Posterior cingulate gyrus (tissue), 11 donors: ENCODE measurements at regions not wholly inside any gene's neighbourhood (a gene's known extent, or its start where the extent isn't known, plus 50 kb on each side); places are given as distances from the start of the nearest gene placed in this dataset.
A peak's percentile ranks its signal among the peaks of the same experiment; 100 is the strongest.

Source experiments
- DNase-seq, 10 donors: peaks; one replicate each; pipeline versions ENCODE4 v3.0.0 to v3.0.0-alpha.2; 2020 to 2021; ENCODE audit warnings: mixed read lengths in 3 of 10
- intact Hi-C: fragments of 100-400 bp; cut with DNase I; formaldehyde crosslinking; loops from one replicate; pipeline ENCODE4 v1.15.1; 2023

GRCh38 chr15:25565470-25566264 lies 126.8 kb upstream of the UBE3A start:
- DNase-seq: no peak
- intact Hi-C loops: no loop called here

GRCh38 chr15:25563596-25563995 lies 124.8 kb upstream of the UBE3A start:
- intact Hi-C loops: no loop called here
- DNase-seq: no peak

- DNase-seq: peak in 6 of 10 donors; percentile 18 to 90 (median 43)
- intact Hi-C loops: no loop called here
These were observed 119.1 kb upstream of the UBE3A start for GRCh38 chr15:25557926-25558325.

- intact Hi-C loops: no loop called here
These were observed 117.3 kb upstream of the UBE3A start for GRCh38 chr15:25556136-25556535.

GRCh38 chr15:25554640-25555039 lies 115.8 kb upstream of the UBE3A start:
- intact Hi-C loops: no loop called here
- no peak for DNase-seq

More at GRCh38 chr15:25556136-25556535, 117.3 kb upstream of the UBE3A start:
- DNase-seq: no peak

GRCh38 chr15:25548600-25548999 lies 109.8 kb upstream of the UBE3A start:
- DNase-seq: no peak
- intact Hi-C loops: no loop called here

- intact Hi-C loops: no loop called here
- DNase-seq: no peak
These were observed 107.1 kb upstream of the UBE3A start for GRCh38 chr15:25545889-25546288.

- peak in 1 of 10 donors; percentile 26 for DNase-seq
- intact Hi-C loops: no loop called here
These were observed 106.2 kb upstream of the UBE3A start for GRCh38 chr15:25545017-25545416.

GRCh38 chr15:25544076-25544475 lies 105.3 kb upstream of the UBE3A start:
- no peak for DNase-seq
- intact Hi-C loops: no loop called here

GRCh38 chr15:25543196-25543595 lies 104.4 kb upstream of the UBE3A start:
- peak in 8 of 10 donors; percentile 26 to 88 (median 66) for DNase-seq
- intact Hi-C loops: no loop called here

- intact Hi-C loops: no loop called here
These were observed 102.4 kb upstream of the UBE3A start for GRCh38 chr15:25541228-25541627.

GRCh38 chr15:25536801-25537611 lies 98.2 kb upstream of the UBE3A start:
- intact Hi-C loops: no loop called here
- DNase-seq: no peak

More at GRCh38 chr15:25541228-25541627, 102.4 kb upstream of the UBE3A start:
- no peak for DNase-seq

- no peak for DNase-seq
- intact Hi-C loops: no loop called here
These were observed 97.0 kb upstream of the UBE3A start for GRCh38 chr15:25535866-25536265.

GRCh38 chr15:25534293-25534692 lies 95.5 kb upstream of the UBE3A start:
- peak in 3 of 10 donors; percentile 33 to 83 (median 65) for DNase-seq
- intact Hi-C loops: no loop called here

- DNase-seq: no peak
- intact Hi-C loops: no loop called here
These were observed 93.7 kb upstream of the UBE3A start for GRCh38 chr15:25532269-25533140.

GRCh38 chr15:25529774-25530173 lies 91.0 kb upstream of the UBE3A start:
- no peak for DNase-seq
- intact Hi-C loops: no loop called here

- no peak for DNase-seq
- intact Hi-C loops: no loop called here
These were observed 88.3 kb upstream of the UBE3A start for GRCh38 chr15:25527118-25527517.

- intact Hi-C loops: no loop called here
These were observed 86.9 kb upstream of the UBE3A start for GRCh38 chr15:25525741-25526140.

GRCh38 chr15:25515633-25516032 lies 76.8 kb upstream of the UBE3A start:
- intact Hi-C loops: no loop called here
- no peak for DNase-seq

More at GRCh38 chr15:25525741-25526140, 86.9 kb upstream of the UBE3A start:
- DNase-seq: no peak

- intact Hi-C loops: no loop called here
- no peak for DNase-seq
These were observed 75.7 kb upstream of the UBE3A start for GRCh38 chr15:25514522-25514921.

- intact Hi-C loops: no loop called here
- no peak for DNase-seq
These were observed 74.1 kb upstream of the UBE3A start for GRCh38 chr15:25512957-25513356.
